ENCODE measurements at regions not wholly inside any gene's neighbourhood (a gene's known extent, or its start where the extent isn't known, plus 50 kb on each side); places are given as distances from the start of the nearest gene placed in this dataset.

GRCh38 chr12:33323823-33324222 is 115.8 kb downstream of the SYT10 start:
- DNase-seq: no peak

GRCh38 chr12:33322519-33322918 is 117.1 kb downstream of the SYT10 start:
- no peak for DNase-seq
- in situ Hi-C loops (cut with MboI; ENCODE audit: low pct_unique_long_range_greater_than_20kb, low sequenced_read_pairs): no loop called here

More at GRCh38 chr12:33323823-33324222, 115.8 kb downstream of the SYT10 start:
- in situ Hi-C loops (cut with MboI; ENCODE audit: low pct_unique_long_range_greater_than_20kb, low sequenced_read_pairs): no loop called here

DNA sequence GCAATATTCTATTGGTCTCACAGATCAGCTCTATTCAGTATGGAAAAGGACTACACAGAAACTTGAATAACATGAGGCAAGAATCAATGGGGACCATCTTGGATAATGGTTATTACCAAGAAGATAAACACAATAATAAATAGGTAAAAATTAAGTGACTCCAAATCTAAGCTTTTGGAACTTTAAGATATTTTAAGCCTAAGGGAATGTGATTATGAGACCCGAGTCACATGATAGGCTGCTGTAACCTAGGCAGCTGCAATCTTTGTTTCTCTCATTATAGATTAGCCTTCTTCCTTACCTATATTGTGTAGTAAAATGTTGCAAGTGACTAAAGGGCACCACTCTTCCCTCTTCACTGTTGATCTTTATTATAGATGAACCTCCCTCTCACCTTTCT is 121.9 kb downstream of the SYT10 start:
- DNase-seq: no peak

GRCh38 chr12:33314223-33314622 is 125.4 kb downstream of the SYT10 start:
- in situ Hi-C loops (cut with MboI; ENCODE audit: low pct_unique_long_range_greater_than_20kb, low sequenced_read_pairs): no loop called here
- DNase-seq: no peak

More for the DNA sequence above, 121.9 kb downstream of the SYT10 start:
- in situ Hi-C loops (cut with MboI; ENCODE audit: low pct_unique_long_range_greater_than_20kb, low sequenced_read_pairs): no loop called here

DNA sequence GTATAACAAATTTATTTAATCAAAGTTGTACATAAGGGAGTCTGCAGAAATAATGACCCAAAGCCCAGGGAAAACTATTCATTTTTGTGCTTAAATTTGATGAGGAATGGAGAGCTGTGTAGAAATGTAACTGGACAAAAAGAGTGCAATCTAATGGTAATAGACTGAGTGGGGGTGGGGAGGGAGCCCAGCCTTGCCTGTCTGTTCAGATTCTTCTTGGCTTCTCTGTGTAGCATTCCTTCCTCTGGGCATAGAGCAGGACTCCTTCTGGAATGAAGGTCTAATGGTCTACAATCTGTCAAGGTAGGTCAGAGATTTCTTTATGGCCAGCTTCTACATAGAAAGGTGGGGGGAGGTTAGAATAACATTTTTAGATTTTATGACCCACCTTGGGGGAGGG is 126.1 kb downstream of the SYT10 start:
- in situ Hi-C loops (cut with MboI; ENCODE audit: low pct_unique_long_range_greater_than_20kb, low sequenced_read_pairs): no loop called here
- DNase-seq: no peak

DNA sequence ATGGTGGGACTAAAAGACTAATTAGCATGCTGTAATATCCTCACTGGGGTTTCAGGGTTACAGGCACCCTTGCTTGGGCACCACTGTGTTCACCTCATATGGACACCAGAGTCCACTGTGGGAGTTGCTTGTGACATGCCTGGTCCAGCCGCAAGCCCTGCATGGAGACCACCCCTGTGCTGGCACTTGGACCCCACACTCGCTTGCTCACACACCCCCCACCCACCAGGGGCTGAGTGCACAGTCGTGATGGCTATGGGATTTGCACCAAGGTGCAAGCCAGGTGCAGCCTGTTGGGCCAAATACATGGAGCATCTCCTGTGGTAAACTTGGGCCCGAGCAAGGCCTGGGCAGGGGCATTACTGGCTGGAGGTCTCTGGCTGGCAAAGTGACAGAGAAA is 129.1 kb downstream of the SYT10 start:
- in situ Hi-C loops (cut with MboI; ENCODE audit: low pct_unique_long_range_greater_than_20kb, low sequenced_read_pairs): no loop called here
- no peak for DNase-seq

- no peak for DNase-seq
- in situ Hi-C loops (cut with MboI; ENCODE audit: low pct_unique_long_range_greater_than_20kb, low sequenced_read_pairs): no loop called here
These were observed 135.4 kb downstream of the SYT10 start for GRCh38 chr12:33304176-33304575.

- no peak for DNase-seq
- in situ Hi-C loops (cut with MboI; ENCODE audit: low pct_unique_long_range_greater_than_20kb, low sequenced_read_pairs): no loop called here
These were observed 143.1 kb downstream of the SYT10 start for GRCh38 chr12:33296529-33296928.

GRCh38 chr12:33290703-33291102 is 148.9 kb downstream of the SYT10 start:
- DNase-seq: no peak
- in situ Hi-C loops (cut with MboI; ENCODE audit: low pct_unique_long_range_greater_than_20kb, low sequenced_read_pairs): no loop called here

DNA sequence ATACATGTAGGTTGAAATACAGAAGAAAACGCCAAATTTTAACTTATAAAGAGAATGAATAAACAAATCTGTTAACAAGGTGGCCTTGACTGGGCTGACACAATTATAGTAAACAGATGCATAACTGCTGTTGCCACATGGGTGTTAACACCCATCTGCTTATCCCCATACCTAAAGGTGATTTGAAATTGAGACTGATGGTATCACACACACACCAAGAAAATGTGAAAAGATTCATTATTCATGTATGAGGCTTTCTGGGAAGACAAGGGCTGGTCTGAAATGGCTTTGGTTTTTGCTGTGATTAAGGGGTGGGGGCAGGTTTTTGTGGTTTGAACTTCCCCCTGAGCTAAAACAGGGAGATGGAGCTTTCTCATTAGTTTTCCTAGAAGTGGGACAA is 156.6 kb downstream of the SYT10 start:
- in situ Hi-C loops (cut with MboI; ENCODE audit: low pct_unique_long_range_greater_than_20kb, low sequenced_read_pairs): no loop called here
- DNase-seq: no peak

DNA sequence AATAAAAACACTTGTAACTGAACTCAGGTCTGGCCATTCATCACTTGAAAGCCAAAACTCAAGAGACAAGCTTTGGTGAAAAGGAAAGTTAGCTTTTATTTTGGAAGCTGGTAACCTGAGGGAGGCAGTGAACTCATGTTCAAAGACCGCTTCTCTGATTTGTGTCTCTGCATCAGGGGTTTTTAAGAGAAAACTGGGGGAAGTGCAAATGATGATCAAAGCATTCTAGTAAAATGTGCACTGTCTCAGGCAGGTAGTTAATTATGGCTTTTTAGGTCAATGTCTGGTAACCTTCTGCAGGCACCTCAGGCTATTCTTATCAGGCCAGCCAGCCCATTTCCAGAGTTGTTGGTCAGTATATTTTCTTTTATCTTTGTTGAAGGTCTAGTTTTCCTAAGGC is 162.2 kb downstream of the SYT10 start:
- no peak for DNase-seq
- in situ Hi-C loops (cut with MboI; ENCODE audit: low pct_unique_long_range_greater_than_20kb, low sequenced_read_pairs): no loop called here

GRCh38 chr12:33267641-33268040 is 172.0 kb downstream of the SYT10 start:
- DNase-seq: no peak
- in situ Hi-C loops (cut with MboI; ENCODE audit: low pct_unique_long_range_greater_than_20kb, low sequenced_read_pairs): no loop called here

DNA sequence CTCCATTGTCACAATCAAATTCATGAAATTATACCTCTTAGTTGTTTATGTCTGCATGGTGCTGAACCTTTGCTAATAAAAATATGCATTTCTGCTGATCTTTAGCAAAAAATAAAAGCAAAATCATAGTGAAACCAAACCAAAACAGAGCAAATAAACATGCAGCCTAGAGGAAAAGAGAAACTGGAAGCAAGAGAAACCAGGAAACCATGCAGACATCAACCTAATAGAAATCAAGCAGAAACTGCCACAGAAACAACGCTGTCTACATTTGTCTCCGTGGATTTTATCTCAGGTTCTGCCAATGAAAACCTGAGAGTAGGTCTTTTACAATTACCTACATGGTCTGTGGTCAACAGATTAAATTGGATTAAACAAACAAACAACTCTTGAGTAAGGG is 173.7 kb downstream of the SYT10 start:
- in situ Hi-C loops (cut with MboI; ENCODE audit: low pct_unique_long_range_greater_than_20kb, low sequenced_read_pairs): no loop called here
- DNase-seq: no peak

- no peak for DNase-seq
- in situ Hi-C loops (cut with MboI; ENCODE audit: low pct_unique_long_range_greater_than_20kb, low sequenced_read_pairs): no loop called here
These were observed 174.4 kb downstream of the SYT10 start for GRCh38 chr12:33265033-33265731.

GRCh38 chr12:33253178-33253577 is 186.4 kb downstream of the SYT10 start:
- DNase-seq: no peak
- in situ Hi-C loops (cut with MboI; ENCODE audit: low pct_unique_long_range_greater_than_20kb, low sequenced_read_pairs): no loop called here

- no peak for DNase-seq
- in situ Hi-C loops (cut with MboI; ENCODE audit: low pct_unique_long_range_greater_than_20kb, low sequenced_read_pairs): no loop called here
These were observed 188.1 kb downstream of the SYT10 start for GRCh38 chr12:33251548-33251947.

- in situ Hi-C loops (cut with MboI; ENCODE audit: low pct_unique_long_range_greater_than_20kb, low sequenced_read_pairs): no loop called here
- no peak for DNase-seq
These were observed 191.3 kb downstream of the SYT10 start for GRCh38 chr12:33248364-33248763.

- DNase-seq: no peak
- in situ Hi-C loops (cut with MboI; ENCODE audit: low pct_unique_long_range_greater_than_20kb, low sequenced_read_pairs): no loop called here
These were observed 192.0 kb downstream of the SYT10 start for GRCh38 chr12:33247625-33248024.

GRCh38 chr12:33245434-33245833 is 194.2 kb downstream of the SYT10 start:
- in situ Hi-C loops (cut with MboI; ENCODE audit: low pct_unique_long_range_greater_than_20kb, low sequenced_read_pairs): no loop called here
- DNase-seq: no peak

DNA sequence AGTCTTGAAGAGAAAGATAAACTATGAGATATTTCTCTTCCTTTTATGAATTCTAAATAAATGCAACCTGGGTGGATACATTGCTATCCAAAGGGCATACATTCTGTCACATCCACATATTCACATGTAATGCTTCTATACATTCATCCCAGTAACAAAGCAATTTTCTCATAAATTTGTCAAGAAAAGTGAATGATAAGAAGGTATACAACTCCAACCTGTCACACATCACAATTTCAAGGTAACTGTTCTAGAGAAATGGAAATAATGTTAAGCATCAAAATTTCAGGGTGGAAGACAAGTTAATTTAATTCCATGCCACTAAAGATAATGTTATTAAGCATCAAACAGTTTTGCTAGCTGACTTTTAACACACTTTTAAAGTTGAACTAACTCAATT is 212.9 kb downstream of the SYT10 start:
- in situ Hi-C loops (cut with MboI; ENCODE audit: low pct_unique_long_range_greater_than_20kb, low sequenced_read_pairs): no loop called here
- no peak for DNase-seq

GRCh38 chr12:33223956-33224355 is 215.7 kb downstream of the SYT10 start:
- DNase-seq: no peak
- in situ Hi-C loops (cut with MboI; ENCODE audit: low pct_unique_long_range_greater_than_20kb, low sequenced_read_pairs): no loop called here

Data from KBM-7 (cell line).